ENCODE measurements at regions not wholly inside any gene's neighbourhood (a gene's known extent, or its start where the extent isn't known, plus 50 kb on each side); places are given as distances from the start of the nearest gene placed in this dataset.
A peak's percentile ranks its signal among the peaks of the same experiment; 100 is the strongest.
"Not testable (repeated sequence)": the region's sequence is repeated elsewhere in the genome, so short reads cannot be mapped to it uniquely, and the experiment has no call there.

DNA sequence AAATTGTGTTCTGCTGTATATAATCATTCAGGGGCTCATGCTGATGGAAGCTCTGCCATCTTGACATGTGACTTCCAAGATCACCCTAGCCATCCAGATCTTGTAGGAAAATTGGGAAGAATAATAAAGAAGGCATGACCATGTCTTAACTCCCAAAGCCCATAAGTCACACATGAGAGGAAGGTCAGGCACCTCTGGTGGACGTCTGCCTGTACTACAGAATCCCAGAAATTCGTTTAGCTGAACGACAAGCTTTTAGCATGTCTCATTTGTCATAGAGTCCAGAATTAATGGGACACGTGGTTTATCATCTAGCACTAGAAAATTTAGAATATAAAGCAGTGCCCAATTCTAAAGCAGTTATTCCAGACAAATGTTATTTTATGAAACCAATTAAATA, 212.7 kb downstream of the CENPC start:
- no peaks in the 10 kb centered on the region for H3K27me3 ChIP-seq (ENCODE audit: insufficient read depth, insufficient read length)
- H3K4me1 ChIP-seq (ENCODE audit: insufficient read depth, insufficient read length): no peaks in the 10 kb centered on the region
- H3K9me3 ChIP-seq (ENCODE audit: insufficient read depth, low read length): no peaks in the 10 kb centered on the region
- H3K36me3 ChIP-seq (ENCODE audit: insufficient read depth, insufficient read length, low read length): no peaks in the 10 kb centered on the region
- no peak overlapping the region for H3K4me3 ChIP-seq (ENCODE audit: insufficient read length, low read depth)
- TF ChIP-seq ZNF274 (IDR thresholded peaks at IDR 0.05; ENCODE audit: low read depth, low read length) (no peak), SUZ12 (IDR thresholded peaks at IDR 0.05; ENCODE audit: extremely low read depth, insufficient read depth, insufficient read length) (no peak), YY1 (IDR thresholded peaks at IDR 0.05; ENCODE audit: insufficient read depth, insufficient read length) (no peak)
- H3K9ac ChIP-seq (ENCODE audit: insufficient read length, low read depth): no peak overlapping the region
- peak; percentile 1 for DNase-seq (ENCODE audit: low read depth, low spot score)

DNA sequence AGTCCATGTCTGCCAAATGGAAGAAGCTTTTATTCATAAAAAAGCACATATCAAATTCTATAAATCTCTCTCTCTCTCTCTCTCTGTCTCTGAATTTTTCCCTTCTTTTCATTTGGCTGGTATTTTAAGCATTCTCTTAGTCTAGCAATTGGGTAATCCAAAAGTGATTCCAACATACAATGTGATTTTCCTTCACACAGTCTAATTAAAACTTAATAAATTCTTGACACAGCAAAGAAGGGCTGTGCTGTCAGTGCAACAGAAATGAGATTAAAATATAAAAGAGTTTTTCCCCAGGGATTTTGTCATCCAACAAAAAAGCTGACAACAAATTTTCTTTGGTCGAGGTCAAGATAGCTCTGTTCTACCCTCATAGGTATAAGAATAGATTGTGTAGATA, 216.9 kb downstream of the CENPC start:
- Histone ChIP-seq H3K27me3 (ENCODE audit: insufficient read depth, insufficient read length) (no peaks in the 10 kb centered on the region), H3K9me3 (ENCODE audit: insufficient read depth, low read length) (0 out of 2 replicates have a peak, but pooled peaks cover 4% of the 10 kb centered on the region), H3K4me1 (ENCODE audit: insufficient read depth, insufficient read length) (no peaks in the 10 kb centered on the region), H3K36me3 (ENCODE audit: insufficient read depth, insufficient read length, low read length) (no peaks in the 10 kb centered on the region), H3K9ac (ENCODE audit: insufficient read length, low read depth) (no peak overlapping the region), H3K4me3 (ENCODE audit: insufficient read length, low read depth) (no peak overlapping the region)
- TF ChIP-seq ZNF274 (IDR thresholded peaks at IDR 0.05; ENCODE audit: low read depth, low read length) (no peak), YY1 (IDR thresholded peaks at IDR 0.05; ENCODE audit: insufficient read depth, insufficient read length) (no peak), SUZ12 (IDR thresholded peaks at IDR 0.05; ENCODE audit: extremely low read depth, insufficient read depth, insufficient read length) (no peak)
- DNase-seq (ENCODE audit: low read depth, low spot score): no peak

GRCh38 chr4:67328018-67328278, 217.4 kb downstream of the CENPC start:
- TF ChIP-seq SUZ12 (IDR thresholded peaks at IDR 0.05; ENCODE audit: extremely low read depth, insufficient read depth, insufficient read length) (no peak), ZNF274 (IDR thresholded peaks at IDR 0.05; ENCODE audit: low read depth, low read length) (no peak)
- no peak for DNase-seq (ENCODE audit: low read depth, low spot score)
- no peaks in the 10 kb centered on the region for H3K4me1 ChIP-seq (ENCODE audit: insufficient read depth, insufficient read length)
- H3K27me3 ChIP-seq (ENCODE audit: insufficient read depth, insufficient read length): no peaks in the 10 kb centered on the region
- no peak overlapping the region for H3K4me3 ChIP-seq (ENCODE audit: insufficient read length, low read depth)
- H3K36me3 ChIP-seq (ENCODE audit: insufficient read depth, insufficient read length, low read length): no peaks in the 10 kb centered on the region
- H3K9me3 ChIP-seq (ENCODE audit: insufficient read depth, low read length): 0 out of 2 replicates have a peak, but pooled peaks cover 9% of the 10 kb centered on the region
- no peak overlapping the region for H3K9ac ChIP-seq (ENCODE audit: insufficient read length, low read depth)

DNA sequence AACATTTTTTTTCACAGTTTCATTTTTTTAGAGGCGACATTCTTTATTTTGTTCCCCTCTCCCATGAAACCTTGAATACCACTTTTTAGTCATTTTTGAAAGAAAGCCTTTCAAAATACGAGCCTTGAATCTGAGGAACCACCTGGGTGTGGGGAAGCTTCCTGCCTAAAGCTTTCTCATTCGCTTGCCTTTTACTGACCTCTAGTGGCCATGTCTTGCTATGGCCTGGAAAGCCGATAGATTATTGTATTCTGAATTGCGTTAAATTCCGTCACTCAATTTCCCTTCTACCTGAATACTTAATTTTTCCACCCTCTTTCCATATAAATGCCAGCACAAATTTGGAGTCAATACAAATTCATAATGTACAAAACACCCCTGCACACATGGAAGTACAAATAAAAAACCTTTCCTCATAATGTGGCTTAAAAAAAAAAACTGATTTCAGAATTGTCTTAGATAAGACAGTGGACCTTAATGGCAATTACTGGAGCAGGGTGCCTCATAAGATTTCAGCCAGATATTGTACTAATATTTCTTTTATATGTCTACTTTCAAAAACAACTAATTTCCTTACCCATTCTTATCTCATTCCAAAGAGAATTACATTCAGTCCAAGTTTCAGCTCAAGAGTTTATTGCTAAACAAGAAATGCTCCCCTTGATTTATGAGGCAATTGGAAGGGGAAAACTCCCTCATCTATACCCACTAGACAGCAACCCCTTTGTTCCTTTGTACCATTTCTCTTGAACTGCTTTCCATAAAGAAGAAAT, 217.9 kb downstream of the CENPC start:
- H3K36me3 ChIP-seq (ENCODE audit: insufficient read depth, insufficient read length, low read length): no peaks in the 10 kb centered on the region
- no peaks in the 10 kb centered on the region for H3K4me1 ChIP-seq (ENCODE audit: insufficient read depth, insufficient read length)
- H3K9me3 ChIP-seq (ENCODE audit: insufficient read depth, low read length): 0 out of 2 replicates have a peak, but pooled peaks cover 9% of the 10 kb centered on the region
- H3K9ac ChIP-seq (ENCODE audit: insufficient read length, low read depth): no peak overlapping the region
- H3K4me3 ChIP-seq (ENCODE audit: insufficient read length, low read depth): no peak overlapping the region
- DNase-seq (ENCODE audit: low read depth, low spot score): peak; percentile 42
- no peak for TF ChIP-seq YY1 (IDR thresholded peaks at IDR 0.05; ENCODE audit: insufficient read depth, insufficient read length)
- TF ChIP-seq ZNF274 (IDR thresholded peaks at IDR 0.05; ENCODE audit: low read depth, low read length): no peak
- no peak for TF ChIP-seq SUZ12 (IDR thresholded peaks at IDR 0.05; ENCODE audit: extremely low read depth, insufficient read depth, insufficient read length)
- no peaks in the 10 kb centered on the region for H3K27me3 ChIP-seq (ENCODE audit: insufficient read depth, insufficient read length)

GRCh38 chr4:67325791-67326190, 219.5 kb downstream of the CENPC start:
- H3K27me3 ChIP-seq (ENCODE audit: insufficient read depth, insufficient read length): no peaks in the 10 kb centered on the region
- no peaks in the 10 kb centered on the region for H3K4me1 ChIP-seq (ENCODE audit: insufficient read depth, insufficient read length)
- DNase-seq (ENCODE audit: low read depth, low spot score): no peak
- no peak overlapping the region for H3K4me3 ChIP-seq (ENCODE audit: insufficient read length, low read depth)
- H3K9me3 ChIP-seq (ENCODE audit: insufficient read depth, low read length): 0 out of 2 replicates have a peak, but pooled peaks cover 9% of the 10 kb centered on the region
- H3K9ac ChIP-seq (ENCODE audit: insufficient read length, low read depth): no peak overlapping the region
- TF ChIP-seq ZNF274 (IDR thresholded peaks at IDR 0.05; ENCODE audit: low read depth, low read length) (no peak), YY1 (IDR thresholded peaks at IDR 0.05; ENCODE audit: insufficient read depth, insufficient read length) (no peak), SUZ12 (IDR thresholded peaks at IDR 0.05; ENCODE audit: extremely low read depth, insufficient read depth, insufficient read length) (no peak)
- H3K36me3 ChIP-seq (ENCODE audit: insufficient read depth, insufficient read length, low read length): no peaks in the 10 kb centered on the region

DNA sequence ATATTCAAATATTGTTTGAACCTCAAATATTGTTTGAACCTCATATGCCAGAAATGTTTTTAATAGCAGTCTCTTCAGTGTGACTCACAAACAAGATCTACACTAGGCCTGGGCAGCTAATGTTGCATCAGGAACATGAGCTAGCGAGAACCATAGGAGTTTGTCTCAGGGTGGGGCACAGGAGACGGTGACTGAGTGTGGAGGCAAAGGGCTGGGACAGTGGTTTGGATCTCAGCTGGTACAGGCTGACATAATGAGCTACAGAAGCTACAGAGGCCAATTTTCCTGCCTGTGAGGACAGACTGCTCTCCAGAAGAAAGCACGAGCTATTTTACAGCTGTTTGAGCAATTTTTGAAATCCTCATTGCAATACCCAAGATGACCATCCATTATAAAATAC, 224.7 kb downstream of the CENPC start:
- Histone ChIP-seq H3K36me3 (ENCODE audit: insufficient read depth, insufficient read length, low read length) (no peaks in the 10 kb centered on the region), H3K9ac (ENCODE audit: insufficient read length, low read depth) (no peak overlapping the region), H3K27me3 (ENCODE audit: insufficient read depth, insufficient read length) (no peaks in the 10 kb centered on the region), H3K9me3 (ENCODE audit: insufficient read depth, low read length) (0 out of 2 replicates have a peak, but pooled peaks cover 9% of the 10 kb centered on the region), H3K4me1 (ENCODE audit: insufficient read depth, insufficient read length) (no peaks in the 10 kb centered on the region), H3K4me3 (ENCODE audit: insufficient read length, low read depth) (no peak overlapping the region)
- TF ChIP-seq SUZ12 (IDR thresholded peaks at IDR 0.05; ENCODE audit: extremely low read depth, insufficient read depth, insufficient read length) (no peak), YY1 (IDR thresholded peaks at IDR 0.05; ENCODE audit: insufficient read depth, insufficient read length) (no peak), ZNF274 (IDR thresholded peaks at IDR 0.05; ENCODE audit: low read depth, low read length) (no peak)
- no peak for DNase-seq (ENCODE audit: low read depth, low spot score)

- H3K9me3 ChIP-seq (ENCODE audit: insufficient read depth, low read length); H3K4me3 ChIP-seq (ENCODE audit: insufficient read length, low read depth); H3K36me3 ChIP-seq (ENCODE audit: insufficient read depth, insufficient read length, low read length); H3K9ac ChIP-seq (ENCODE audit: insufficient read length, low read depth); H3K4me1 ChIP-seq (ENCODE audit: insufficient read depth, insufficient read length); DNase-seq (ENCODE audit: low read depth, low spot score); H3K27me3 ChIP-seq (ENCODE audit: insufficient read depth, insufficient read length): not testable (repeated sequence)
Measured at GRCh38 chr4:67319607-67320006, 225.7 kb downstream of the CENPC start.

- H3K4me3 ChIP-seq (ENCODE audit: insufficient read length, low read depth); H3K36me3 ChIP-seq (ENCODE audit: insufficient read depth, insufficient read length, low read length); H3K27me3 ChIP-seq (ENCODE audit: insufficient read depth, insufficient read length); H3K4me1 ChIP-seq (ENCODE audit: insufficient read depth, insufficient read length); H3K9me3 ChIP-seq (ENCODE audit: insufficient read depth, low read length); H3K9ac ChIP-seq (ENCODE audit: insufficient read length, low read depth): not testable (repeated sequence)
- DNase-seq (ENCODE audit: low read depth, low spot score): peak; percentile 13
Measured at GRCh38 chr4:67300497-67301185, 244.7 kb downstream of the CENPC start.

Measured in NT2/D1 (cell line).